Ovary (tissue), 7 donors: ENCODE measurements at regions not wholly inside any gene's neighbourhood (a gene's known extent, or its start where the extent isn't known, plus 50 kb on each side); places are given as distances from the start of the nearest gene placed in this dataset.

ENCODE experiments used
- DNase-seq, 5 donors: peaks; one replicate each; pipeline ENCODE4 v3.0.0-alpha.2; 2019 to 2020
- H3K27ac ChIP-seq, 2 donors: fragments of 200-600 bp; one replicate each; pipeline versions ENCODE4 v1.5.1 to v1.8.0; 2019 to 2022
- H3K27me3 ChIP-seq: fragments of 200-600 bp; one replicate; pipeline ENCODE4 v1.8.0; 2022
- H3K36me3 ChIP-seq: fragments of 200-600 bp; sonication (generic); one replicate; pipeline ENCODE4 v1.5.1; 2019
- H3K4me1 ChIP-seq: one replicate; pipeline ENCODE4 v1.8.1; 2013; ENCODE audit warnings: mild to moderate bottlenecking, moderate library complexity; ENCODE audit not compliant: insufficient read depth
- H3K4me3 ChIP-seq: fragments of 200-600 bp; sonication (generic); one replicate; pipeline ENCODE4 v1.5.1; 2017
- H3K9me3 ChIP-seq, 2 donors: fragments of 200-600 bp in 1 of 2; sonication (generic) in 1 of 2; one replicate each; pipeline versions ENCODE4 v1.5.1 to v1.8.1; 2013 to 2019; ENCODE audit warnings: mild to moderate bottlenecking in 1 of 2, moderate library complexity in 1 of 2
- EP300 ChIP-seq: sonication (generic); formaldehyde crosslinking; IDR thresholded peaks from one replicate; pipeline ENCODE4 v1.6.1; 2017; ENCODE audit warnings: antibody characterized with exemption
- POLR2A ChIP-seq: fragments of 450-650 bp; IDR thresholded peaks from one replicate; pipeline ENCODE4 v1.6.1; 2017; ENCODE audit warnings: antibody characterized with exemption, mild to moderate bottlenecking, moderate library complexity
- WGBS, 3 donors: extraction: QIAGEN DNeasy Blood & Tissue Kit in 1 of 3; methylation state at CpG; one replicate each; pipeline versions ENCODE4 v1.1.5 to v1.1.7; 2013 to 2017; 5-methylcytosine and 5-hydroxymethylcytosine counted together
- intact Hi-C, 4 donors: fragments of 100-400 bp; cut with DNase I; formaldehyde crosslinking; loops; one replicate each; pipeline versions ENCODE4 v1.11.0 to v1.15.1; 2022 to 2023
- TF ChIP-seq, protein P1 (sequence below), 3 donors: fragments of 450-650 bp in 2 of 3; fragments of 200-600 bp in 1 of 3; IDR thresholded peaks; one replicate each; pipeline versions ENCODE4 v1.5.1 to v1.8.0; 2016 to 2022; ENCODE audit warnings: antibody characterized with exemption in 3 of 3, mild to moderate bottlenecking in 1 of 3
- donor health status: DM: no; HTN: no; CAD: no; lungs with moderate emphysema.
- donor health status: DM: no; HTN: no; CAD: no.
- donor health status: Bipolar disorder and iron deficiency.
- donor health status: DM: no; HTN: no; CAD: no.
- donor health status: DM: yes; HTN: yes; CAD: no.

DNA sequence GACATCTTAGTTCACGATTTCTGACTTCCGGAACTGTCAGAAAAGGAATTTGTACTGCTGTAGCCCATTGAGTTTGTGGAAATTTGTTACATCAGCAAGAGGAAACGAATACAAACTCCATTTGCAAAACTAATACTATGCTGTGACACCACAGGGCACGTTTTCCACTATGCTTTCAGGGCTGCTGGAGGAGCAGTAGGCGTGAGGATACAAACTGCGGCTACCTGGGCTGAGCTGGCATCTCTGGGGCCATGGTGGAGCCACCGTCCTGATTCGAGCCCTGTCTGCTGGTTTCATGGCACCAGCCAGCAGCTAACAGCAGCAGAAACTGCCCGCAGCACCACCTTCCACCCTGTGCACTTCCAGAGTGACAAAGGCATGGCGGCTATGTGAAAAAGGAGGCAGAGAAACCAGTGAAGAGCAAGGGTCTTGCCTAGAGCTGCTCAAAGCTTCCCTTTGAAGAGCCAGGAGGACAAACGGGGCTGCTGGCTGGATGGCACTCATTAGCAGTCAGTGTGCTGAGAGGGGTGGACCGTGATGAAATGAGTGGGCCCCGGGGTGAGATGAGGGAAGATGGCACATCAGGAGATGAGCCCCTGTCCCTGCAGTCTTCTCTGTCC, 58.9 kb upstream of the STX16 start:
- intact Hi-C loops = no loop called here
- Histone ChIP-seq H3K27me3 (no peaks in the 10 kb centered on the region), H3K36me3 (no peaks in the 10 kb centered on the region), H3K27ac (no peak overlapping the region), H3K9me3 (no peaks in the 10 kb centered on the region), H3K4me1 (no peaks in the 10 kb centered on the region), H3K4me3 (no peak overlapping the region)
- 93% methylated on average over 13 of the region's 13 CpGs for WGBS, 3 donors
- no peak for DNase-seq
- TF ChIP-seq, protein P1, sequence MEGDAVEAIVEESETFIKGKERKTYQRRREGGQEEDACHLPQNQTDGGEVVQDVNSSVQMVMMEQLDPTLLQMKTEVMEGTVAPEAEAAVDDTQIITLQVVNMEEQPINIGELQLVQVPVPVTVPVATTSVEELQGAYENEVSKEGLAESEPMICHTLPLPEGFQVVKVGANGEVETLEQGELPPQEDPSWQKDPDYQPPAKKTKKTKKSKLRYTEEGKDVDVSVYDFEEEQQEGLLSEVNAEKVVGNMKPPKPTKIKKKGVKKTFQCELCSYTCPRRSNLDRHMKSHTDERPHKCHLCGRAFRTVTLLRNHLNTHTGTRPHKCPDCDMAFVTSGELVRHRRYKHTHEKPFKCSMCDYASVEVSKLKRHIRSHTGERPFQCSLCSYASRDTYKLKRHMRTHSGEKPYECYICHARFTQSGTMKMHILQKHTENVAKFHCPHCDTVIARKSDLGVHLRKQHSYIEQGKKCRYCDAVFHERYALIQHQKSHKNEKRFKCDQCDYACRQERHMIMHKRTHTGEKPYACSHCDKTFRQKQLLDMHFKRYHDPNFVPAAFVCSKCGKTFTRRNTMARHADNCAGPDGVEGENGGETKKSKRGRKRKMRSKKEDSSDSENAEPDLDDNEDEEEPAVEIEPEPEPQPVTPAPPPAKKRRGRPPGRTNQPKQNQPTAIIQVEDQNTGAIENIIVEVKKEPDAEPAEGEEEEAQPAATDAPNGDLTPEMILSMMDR (IDR thresholded peaks at IDR 0.05) = no peak
- no peak for TF ChIP-seq EP300
- TF ChIP-seq POLR2A = no peak

DNA sequence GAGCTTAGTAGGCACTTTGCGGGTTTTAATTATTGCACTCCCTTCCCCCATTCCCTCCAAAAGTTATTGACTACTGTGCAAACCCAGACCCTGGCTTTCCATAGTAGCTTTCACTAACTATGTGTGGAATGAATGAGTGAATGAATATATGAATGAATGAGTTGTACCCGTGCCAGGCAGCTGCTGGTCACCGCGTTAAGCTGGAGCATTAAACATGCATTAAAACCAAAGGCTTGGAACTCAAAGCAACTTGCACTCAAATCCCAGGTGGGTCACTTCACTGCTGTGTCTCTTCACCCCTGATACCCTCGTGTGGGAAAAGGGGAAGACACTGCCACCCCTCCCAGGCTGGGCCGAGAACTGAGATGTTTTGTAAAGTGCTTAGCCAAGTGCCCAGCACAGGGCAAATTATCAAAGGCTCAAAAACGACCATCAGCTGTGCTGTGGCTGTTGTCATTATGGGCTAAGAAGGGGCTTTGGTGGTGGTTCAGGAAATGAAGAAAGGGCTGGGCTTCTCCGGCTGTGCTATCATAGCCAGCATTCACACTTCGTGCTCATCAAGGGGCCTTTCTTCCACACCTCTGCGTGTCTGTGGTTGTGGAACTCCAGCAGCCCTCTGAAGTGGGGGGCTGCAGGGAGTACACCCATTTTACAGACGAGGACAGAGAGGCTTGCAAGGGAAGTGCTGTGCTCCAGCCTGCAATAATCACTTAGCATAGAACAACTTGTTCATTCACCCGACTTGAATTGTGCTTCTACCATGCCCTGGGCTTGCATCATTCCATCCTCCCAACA, 60.2 kb upstream of the STX16 start:
- Histone ChIP-seq H3K4me1 (peaks cover 5% of the 10 kb centered on the region), H3K4me3 (no peak overlapping the region), H3K9me3 (no peaks in the 10 kb centered on the region), H3K27ac (no peak overlapping the region), H3K27me3 (no peaks in the 10 kb centered on the region), H3K36me3 (no peaks in the 10 kb centered on the region)
- intact Hi-C loops = no loop called here
- no peak for TF ChIP-seq POLR2A
- TF ChIP-seq EP300 = no peak
- TF ChIP-seq, protein P1 (IDR thresholded peaks at IDR 0.05) = no peak
- 71 to 72% (median 72%) methylated on average over 12 of the region's 12 CpGs for WGBS, 3 donors
- DNase-seq = no peak

DNA sequence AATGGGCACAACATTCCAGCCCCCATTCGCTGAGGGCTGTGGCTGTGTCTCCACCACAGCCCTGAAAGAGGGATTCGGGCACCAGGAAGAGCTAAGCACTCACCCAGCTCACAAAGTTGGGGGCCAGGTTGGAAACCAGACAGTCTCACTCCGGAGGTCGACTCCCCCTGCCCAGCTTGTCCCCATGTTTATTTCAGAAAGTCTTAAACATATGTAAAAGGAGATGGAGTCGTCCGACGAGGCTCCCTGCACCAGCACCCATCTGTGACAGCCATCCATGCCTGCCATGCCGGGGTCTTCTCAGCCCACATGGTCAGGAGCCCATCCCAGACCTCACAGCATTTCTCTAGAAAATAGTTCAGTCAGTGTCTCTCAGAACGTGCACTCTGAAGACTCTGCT, 63.6 kb upstream of the STX16 start:
- no peak for DNase-seq
- H3K4me1 ChIP-seq = peaks cover 9% of the 10 kb centered on the region
- no peak for TF ChIP-seq EP300
- TF ChIP-seq, protein P1 (IDR thresholded peaks at IDR 0.05) = no peak
- no peak for TF ChIP-seq POLR2A

DNA sequence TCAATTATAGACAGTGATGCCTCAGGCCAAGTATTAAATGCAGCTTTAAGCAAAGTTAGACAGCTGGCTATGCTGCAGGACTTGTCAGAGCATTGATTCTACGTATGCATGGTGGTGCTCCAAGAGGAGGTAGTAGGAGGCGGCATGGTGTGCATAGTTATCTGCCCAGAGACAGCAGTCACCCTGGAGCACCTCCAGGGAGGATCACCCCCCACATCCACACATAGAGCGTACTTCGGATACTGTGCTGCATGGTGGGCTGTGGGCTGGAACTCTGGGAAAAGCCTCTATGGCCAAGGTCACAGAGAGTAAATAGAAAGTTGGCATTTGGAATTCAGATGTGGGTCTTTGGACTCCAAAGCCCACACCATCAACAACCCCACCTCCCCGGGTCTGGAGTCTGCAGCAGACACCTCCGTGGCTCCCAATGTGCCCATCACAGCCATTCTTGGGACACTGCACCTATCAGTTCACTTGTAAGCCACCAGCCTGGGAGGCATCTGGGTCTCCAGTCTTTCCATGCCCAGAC, 64.5 kb upstream of the STX16 start:
- TF ChIP-seq EP300 (no peak), POLR2A (no peak)
- TF ChIP-seq, protein P1 (IDR thresholded peaks at IDR 0.05) = no peak
- no peak overlapping the region for H3K27ac ChIP-seq

More for the DNA sequence above, 63.6 kb upstream of the STX16 start:
- Histone ChIP-seq H3K27me3 (no peaks in the 10 kb centered on the region), H3K4me3 (no peak overlapping the region), H3K9me3 (no peaks in the 10 kb centered on the region), H3K36me3 (no peaks in the 10 kb centered on the region), H3K27ac (no peak overlapping the region)
- intact Hi-C loops = no loop called here
- WGBS, 3 donors = 88 to 90% (median 88%) methylated on average over 9 of the region's 9 CpGs

More for the DNA sequence above, 64.5 kb upstream of the STX16 start:
- peaks cover 9% of the 10 kb centered on the region for H3K4me1 ChIP-seq
- no peaks in the 10 kb centered on the region for H3K27me3 ChIP-seq
- H3K9me3 ChIP-seq = no peaks in the 10 kb centered on the region
- intact Hi-C loops = no loop called here
- DNase-seq = no peak
- WGBS, 3 donors = 62 to 81% (median 68%) methylated on average over 6 of the region's 6 CpGs
- H3K4me3 ChIP-seq = no peak overlapping the region
- H3K36me3 ChIP-seq = no peaks in the 10 kb centered on the region
